HCT116 (cell line): ENCODE measurements at regions not wholly inside any gene's neighbourhood (a gene's known extent, or its start where the extent isn't known, plus 50 kb on each side); places are given as distances from the start of the nearest gene placed in this dataset.

Source experiments
- ATAC-seq: fragments of 200-7000 bp; cut with Tn5 transposase; 2 replicates; pipeline ENCODE4 v1.9.1; 2020; ENCODE audit warnings: mild to moderate bottlenecking, moderate library complexity
- BruUV-seq: library from RNA; stranded (reverse); fragments of 400-500 nt; replicated peaks from 2 replicates; lab custom pipeline; 2021; lab: Mats Ljungman, UMichigan
- CTCF ChIA-PET: fragments of 300-600 bp; sonication (Branson Sonifier 250); formaldehyde crosslinking; loops from one replicate; lab custom pipeline; 2021; ENCODE audit warnings: antibody characterized with exemption; lab: Charles Lee
- POLR2A ChIA-PET: fragments of 300-600, 350-600 bp; sonication (Branson Sonifier 250); formaldehyde crosslinking; loops from one replicate; lab custom pipeline; 2021; ENCODE audit warnings: antibody characterized with exemption; lab: Charles Lee
- RAD21 ChIA-PET, 2 experiments: fragments of 300-600 bp; sonication (Branson Sonifier 250); formaldehyde crosslinking; loops; one replicate each; lab custom pipeline; 2023; ENCODE audit warnings: low total read pairs in 2 of 2; ENCODE audit not compliant: uncharacterized antibody in 2 of 2, unreplicated experiment in 2 of 2, low non-redundant PET in 1 of 2; lab: Charles Lee
- DNase-seq: peaks from one replicate; pipeline ENCODE4 v3.0.0-alpha.2; 2010; ENCODE audit warnings: low read depth, low spot score
- H2AFZ ChIP-seq: fragments of 200-600 bp; shearing (Covaris generic), sonication (generic); 2 replicates; pipeline ENCODE4 v1.6.1; 2017; ENCODE audit warnings: low read depth, mixed run types, mixed read lengths, antibody characterized with exemption, low read length; ENCODE audit not compliant: poor library complexity, severe bottlenecking
- H3K27ac ChIP-seq: 2 replicates; pipeline ENCODE4 v1.5.1; 2012; ENCODE audit warnings: low read depth, low read length
- H3K27me3 ChIP-seq: fragments of 200-600 bp; sonication (generic); 2 replicates; pipeline ENCODE4 v1.6.1; 2016; ENCODE audit warnings: mixed run types, low read length, mixed read lengths; ENCODE audit not compliant: insufficient read depth
- H3K36me3 ChIP-seq, 2 experiments: fragments of 200-500 bp in 1 of 2; fragments of 200-600 bp in 1 of 2; sonication (Bioruptor generic) in 1 of 2; sonication (generic) in 1 of 2; 2 replicates each; pipeline versions ENCODE4 v1.5.1 to v1.6.1; 2014 to 2016; ENCODE audit warnings: low read length in 2 of 2, inconsistent platforms in 1 of 2, mixed read lengths in 1 of 2, mixed run types in 1 of 2; ENCODE audit not compliant: insufficient read depth in 2 of 2, control insufficient read depth in 1 of 2
- H3K4me1 ChIP-seq, 2 experiments: fragments of 200-600 bp in 1 of 2; sonication (generic) in 1 of 2; 2 replicates each; pipeline versions ENCODE4 v1.5.1 to v1.6.1; 2012 to 2017; ENCODE audit warnings: low read length in 2 of 2, inconsistent platforms in 1 of 2, mild to moderate bottlenecking in 1 of 2, mixed read lengths in 1 of 2, mixed run types in 1 of 2, moderate library complexity in 1 of 2; ENCODE audit not compliant: insufficient read depth in 2 of 2, control insufficient read depth in 1 of 2
- H3K4me2 ChIP-seq: fragments of 200-600 bp; sonication (generic); 2 replicates; pipeline ENCODE4 v1.6.1; 2017; ENCODE audit warnings: mixed run types, low read length, mixed read lengths
- H3K4me3 ChIP-seq, 2 experiments: fragments of 200-600 bp in 1 of 2; sonication (generic) in 1 of 2; replicated peaks in 1 of 2; 2 replicates each; pipeline ENCODE4 v1.5.1; 2011 to 2016; ENCODE audit warnings: low read length in 2 of 2, control low read depth in 1 of 2, low read depth in 1 of 2, mild to moderate bottlenecking in 1 of 2, mixed read lengths in 1 of 2, mixed run types in 1 of 2
- H3K79me2 ChIP-seq: fragments of 200-600 bp; sonication (generic); 2 replicates; pipeline ENCODE4 v1.6.1; 2017; ENCODE audit warnings: mild to moderate bottlenecking, mixed run types, low read length, moderate library complexity, mixed read lengths; ENCODE audit not compliant: insufficient read depth
- H3K9ac ChIP-seq: fragments of 200-600 bp; sonication (generic); 2 replicates; pipeline ENCODE4 v1.6.1; 2016; ENCODE audit warnings: low read length, mixed read lengths
- H3K9me2 ChIP-seq: fragments of 200-600 bp; sonication (generic), shearing (Covaris generic); 2 replicates; pipeline ENCODE4 v1.6.1; 2017; ENCODE audit warnings: mixed run types, mild to moderate bottlenecking, moderate library complexity; ENCODE audit not compliant: insufficient read depth
- H3K9me3 ChIP-seq, 2 experiments: fragments of 200-500 bp in 1 of 2; fragments of 200-600 bp in 1 of 2; sonication (Bioruptor generic) in 1 of 2; sonication (generic) in 1 of 2; 2 replicates each; pipeline ENCODE4 v1.6.1; 2014 to 2017; ENCODE audit warnings: low read length in 2 of 2, mixed read lengths in 2 of 2, inconsistent platforms in 1 of 2, low read depth in 1 of 2, mild to moderate bottlenecking in 1 of 2, mixed run types in 1 of 2, moderate library complexity in 1 of 2; ENCODE audit not compliant: control insufficient read depth in 1 of 2, insufficient read depth in 1 of 2
- H4K20me1 ChIP-seq: fragments of 200-600 bp; sonication (generic), shearing (Covaris generic); 2 replicates; pipeline ENCODE4 v1.6.1; 2017; ENCODE audit warnings: mixed run types, mild to moderate bottlenecking, moderate library complexity; ENCODE audit not compliant: insufficient read depth
- ATF3 ChIP-seq: IDR thresholded peaks from 2 replicates; pipeline ENCODE4 v1.6.1; 2012
- CBX3 ChIP-seq: IDR thresholded peaks from 2 replicates; pipeline ENCODE4 v1.6.1; 2012; ENCODE audit warnings: low read depth
- CTCF ChIP-seq, 3 experiments: fragments of 200-600 bp in 1 of 3; sonication (generic) in 1 of 3; IDR thresholded peaks in 2 of 3; conservative IDR thresholded peaks in 1 of 3; 2 replicates each; pipeline ENCODE4 v1.5.1; 2012 to 2017; ENCODE audit warnings: low read depth in 2 of 3, low read length in 2 of 3, antibody characterized with exemption in 1 of 3, borderline replicate concordance in 1 of 3, control low read depth in 1 of 3, mild to moderate bottlenecking in 1 of 3, mixed read lengths in 1 of 3, mixed run types in 1 of 3, moderate library complexity in 1 of 3; ENCODE audit not compliant: insufficient read depth in 1 of 3
- ELF1 ChIP-seq: IDR thresholded peaks from 2 replicates; pipeline ENCODE4 v1.6.1; 2012; ENCODE audit warnings: low read depth, borderline replicate concordance
- EZH2 ChIP-seq: fragments of 200-600 bp; sonication (generic); IDR thresholded peaks from 2 replicates; pipeline ENCODE4 v1.6.1; 2017; ENCODE audit warnings: antibody characterized with exemption, mixed run types
- EZH2phosphoT487 ChIP-seq: fragments of 200-600 bp; IDR thresholded peaks from 2 replicates; pipeline ENCODE4 v1.6.1; 2018; ENCODE audit warnings: antibody characterized with exemption, borderline replicate concordance
- JUND ChIP-seq: IDR thresholded peaks from 2 replicates; pipeline ENCODE4 v1.6.1; 2012
- POLR2AphosphoS5 ChIP-seq: IDR thresholded peaks from 2 replicates; pipeline ENCODE4 v1.6.1; 2011; ENCODE audit warnings: mild to moderate bottlenecking, low read depth, low read length, moderate library complexity
- RAD21 ChIP-seq: IDR thresholded peaks from 2 replicates; pipeline ENCODE4 v1.6.1; 2012; ENCODE audit warnings: low read depth, mild to moderate bottlenecking
- SP1 ChIP-seq: IDR thresholded peaks from 2 replicates; pipeline ENCODE4 v1.6.1; 2012; ENCODE audit warnings: low read depth
- SRF ChIP-seq: IDR thresholded peaks from 2 replicates; pipeline ENCODE4 v1.6.1; 2012; ENCODE audit warnings: low read depth
- TCF7L2 ChIP-seq: IDR thresholded peaks from 2 replicates; pipeline ENCODE4 v1.7.0; 2011; ENCODE audit warnings: borderline replicate concordance, inconsistent platforms; ENCODE audit not compliant: insufficient read depth, insufficient read length; ENCODE audit errors: extremely low read depth
- YY1 ChIP-seq: IDR thresholded peaks from 2 replicates; pipeline ENCODE4 v1.6.1; 2011; ENCODE audit warnings: low read length, low read depth, moderate library complexity, mild to moderate bottlenecking; ENCODE audit not compliant: insufficient replicate concordance; ENCODE audit errors: extremely low read depth
- ZBTB33 ChIP-seq: IDR thresholded peaks from 2 replicates; pipeline ENCODE4 v1.6.1; 2011; ENCODE audit warnings: mild to moderate bottlenecking, low read length, moderate library complexity; ENCODE audit not compliant: insufficient replicate concordance; ENCODE audit errors: extremely low read depth
- ZFX ChIP-seq: fragments of 450-650 bp; IDR thresholded peaks from 2 replicates; pipeline ENCODE4 v1.6.1; 2017
- intact Hi-C: fragments of 100-400 bp; cut with micrococcal nuclease; formaldehyde crosslinking; loops from 2 replicates; pipeline ENCODE4 v1.10.0; 2022

- Histone ChIP-seq H4K20me1 (no peaks in the 10 kb centered on the region), H3K79me2 (no peaks in the 10 kb centered on the region), H3K9me3 (no peaks in the 10 kb centered on the region), H2AFZ (no peak overlapping the region), H3K27me3 (no peaks in the 10 kb centered on the region), H3K4me3 (no peak overlapping the region), H3K27ac (no peak overlapping the region), H3K4me1 (no peaks in the 10 kb centered on the region), H3K4me2 (no peak overlapping the region), H3K9ac (no peak overlapping the region), H3K36me3 (no peaks in the 10 kb centered on the region), H3K9me2 (no peaks in the 10 kb centered on the region)
- ATAC-seq (no peak), DNase-seq (no peak)
- ChIA-PET RAD21 (no interaction called here), CTCF (no interaction called here), POLR2A (no interaction called here)
- no TSS peak for BruUV-seq
- intact Hi-C loops, result no loop called here
- no peak for TF ChIP-seq CTCF (IDR thresholded peaks at IDR 0.05 in 2 of 3, conservative IDR thresholded peaks at IDR 0.05 in 1 of 3; ENCODE audit: borderline replicate concordance in 1 of 3, insufficient read depth in 1 of 3, low read depth in 2 of 3, low read length in 2 of 3)
- TF ChIP-seq TCF7L2, result no peak
- no peak for TF ChIP-seq EZH2
- no peak for TF ChIP-seq CBX3
- no peak for TF ChIP-seq ZBTB33
- no peak for TF ChIP-seq JUND
- TF ChIP-seq POLR2AphosphoS5, result no peak
- TF ChIP-seq YY1, result no peak
- TF ChIP-seq RAD21, result no peak
- no peak for TF ChIP-seq ELF1
- TF ChIP-seq SRF, result no peak
- TF ChIP-seq EZH2phosphoT487, result no peak
- TF ChIP-seq SP1, result no peak
- TF ChIP-seq ZFX, result no peak
- TF ChIP-seq ATF3, result no peak
These were observed 71.1 kb upstream of the VCX start for GRCh38 chrX:7771788-7772438.
